B cell (primary cell): ENCODE measurements at regions not wholly inside any gene's neighbourhood (a gene's known extent, or its start where the extent isn't known, plus 50 kb on each side); places are given as distances from the start of the nearest gene placed in this dataset.

ENCODE experiments used
- CTCF ChIP-seq: fragments of 200-600 bp; IDR thresholded peaks from one replicate; pipeline ENCODE4 v1.8.0; 2022; ENCODE audit warnings: antibody characterized with exemption, mild to moderate bottlenecking
- EZH2 ChIP-seq: IDR thresholded peaks from 2 replicates; pipeline ENCODE4 v1.6.1; 2012; ENCODE audit warnings: borderline replicate concordance, low read depth, mild to moderate bottlenecking, moderate library complexity, low read length; ENCODE audit not compliant: insufficient read depth, poor library complexity, severe bottlenecking

DNA sequence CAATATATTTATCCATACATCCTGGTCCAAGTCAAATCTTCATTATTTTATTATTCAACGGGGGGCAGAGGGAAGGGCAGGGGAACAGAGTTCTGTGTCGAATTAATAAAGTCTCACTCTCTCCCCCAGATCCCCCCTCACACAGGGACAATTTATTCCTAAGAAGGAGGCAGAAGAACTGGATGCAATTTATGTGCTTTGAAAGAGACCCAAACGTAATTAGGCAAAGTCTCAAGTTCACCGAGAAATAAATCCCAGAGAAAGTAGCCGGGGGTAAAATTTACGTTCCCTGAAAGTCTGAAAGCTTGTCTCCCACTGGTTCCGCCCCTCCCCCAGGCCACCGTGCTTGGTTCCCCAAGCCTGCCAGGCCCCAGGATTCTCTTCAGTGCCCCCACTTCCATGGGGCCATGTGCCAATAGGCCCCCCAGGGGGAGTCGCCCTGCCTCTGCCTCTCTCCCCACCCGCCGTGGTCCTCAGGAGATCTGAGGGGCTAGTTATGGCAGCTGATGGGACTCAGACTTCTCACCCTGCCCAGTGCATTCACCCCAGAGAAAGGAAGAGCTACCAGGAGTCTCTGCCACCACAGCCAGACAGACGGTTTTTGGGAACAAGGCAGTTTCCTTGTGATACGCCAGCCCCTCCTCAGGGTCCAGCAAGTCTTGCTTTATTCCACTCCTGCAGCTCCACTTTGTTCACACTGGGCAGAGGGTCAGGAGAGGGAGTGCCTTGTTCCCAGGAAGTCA lies 215.5 kb downstream of the CYP26B1 start:
- no peak for TF ChIP-seq CTCF
- TF ChIP-seq EZH2: no peak
